Suppressor macrophage treated with lipopolysaccharide for 1 hour (primary cell): ENCODE measurements at regions not wholly inside any gene's neighbourhood (a gene's known extent, or its start where the extent isn't known, plus 50 kb on each side); places are given as distances from the start of the nearest gene placed in this dataset.

ENCODE experiments used
- DNase-seq, 3 donors: peaks; one replicate each; pipeline ENCODE4 v3.0.0-alpha.2; 2020 to 2022

GRCh38 chrX:69299951-69300714, 134.9 kb upstream of the PJA1 start:
- DNase-seq = no peak

- no peak for DNase-seq
Observed at GRCh38 chrX:69299285-69299684, 134.0 kb upstream of the PJA1 start.

DNA sequence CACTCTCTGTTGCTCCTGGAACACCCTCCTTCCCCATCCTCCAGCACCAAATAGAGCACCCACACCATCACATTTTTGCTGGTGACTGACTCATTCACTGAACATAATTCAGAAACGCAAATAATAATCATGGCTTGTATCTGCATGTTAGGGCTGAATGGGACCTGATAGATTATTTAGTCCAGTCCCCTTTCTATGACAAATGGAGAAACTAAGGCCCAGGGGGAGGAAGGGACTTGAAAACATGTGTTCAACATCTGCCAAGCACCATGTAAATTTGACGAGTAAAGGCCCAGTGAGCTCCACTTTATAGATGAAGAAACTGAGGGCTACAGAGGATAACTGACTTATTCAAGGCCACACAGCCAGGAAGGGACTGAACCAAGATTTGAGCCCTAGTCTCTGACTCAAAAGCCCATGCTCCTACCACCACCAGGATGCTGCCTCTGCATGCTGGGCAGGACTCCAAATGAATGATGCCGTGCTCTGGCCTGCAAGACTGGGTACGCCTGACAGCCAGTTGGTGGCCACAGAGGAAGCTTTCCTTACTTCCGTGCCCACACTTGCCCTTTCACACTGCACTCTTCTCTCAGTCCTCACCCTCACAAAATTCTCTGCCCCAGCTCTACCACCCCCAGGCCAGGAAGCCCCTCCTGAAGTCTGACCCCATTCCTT, 133.3 kb upstream of the PJA1 start:
- no peak for DNase-seq

DNA sequence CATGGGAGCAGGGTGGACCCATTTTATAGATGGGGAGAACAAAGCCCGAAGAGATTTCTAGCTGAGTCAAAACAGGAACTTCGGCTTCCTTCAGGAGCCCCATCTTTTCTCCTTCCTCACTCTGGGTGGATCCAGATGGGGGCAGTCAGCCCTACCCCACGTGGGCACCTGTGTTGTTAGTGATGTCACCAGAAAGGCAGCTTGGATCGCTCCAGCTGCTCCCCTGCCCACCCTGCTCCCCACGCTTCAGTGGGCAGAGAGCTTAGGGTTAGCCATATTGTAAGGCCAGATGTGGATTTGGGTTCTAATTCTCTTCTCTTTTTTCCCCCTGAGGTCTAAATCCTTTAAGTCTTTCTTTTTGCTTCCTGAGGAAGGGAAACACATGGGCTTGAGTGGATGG, 132.3 kb upstream of the PJA1 start:
- no peak for DNase-seq

DNA sequence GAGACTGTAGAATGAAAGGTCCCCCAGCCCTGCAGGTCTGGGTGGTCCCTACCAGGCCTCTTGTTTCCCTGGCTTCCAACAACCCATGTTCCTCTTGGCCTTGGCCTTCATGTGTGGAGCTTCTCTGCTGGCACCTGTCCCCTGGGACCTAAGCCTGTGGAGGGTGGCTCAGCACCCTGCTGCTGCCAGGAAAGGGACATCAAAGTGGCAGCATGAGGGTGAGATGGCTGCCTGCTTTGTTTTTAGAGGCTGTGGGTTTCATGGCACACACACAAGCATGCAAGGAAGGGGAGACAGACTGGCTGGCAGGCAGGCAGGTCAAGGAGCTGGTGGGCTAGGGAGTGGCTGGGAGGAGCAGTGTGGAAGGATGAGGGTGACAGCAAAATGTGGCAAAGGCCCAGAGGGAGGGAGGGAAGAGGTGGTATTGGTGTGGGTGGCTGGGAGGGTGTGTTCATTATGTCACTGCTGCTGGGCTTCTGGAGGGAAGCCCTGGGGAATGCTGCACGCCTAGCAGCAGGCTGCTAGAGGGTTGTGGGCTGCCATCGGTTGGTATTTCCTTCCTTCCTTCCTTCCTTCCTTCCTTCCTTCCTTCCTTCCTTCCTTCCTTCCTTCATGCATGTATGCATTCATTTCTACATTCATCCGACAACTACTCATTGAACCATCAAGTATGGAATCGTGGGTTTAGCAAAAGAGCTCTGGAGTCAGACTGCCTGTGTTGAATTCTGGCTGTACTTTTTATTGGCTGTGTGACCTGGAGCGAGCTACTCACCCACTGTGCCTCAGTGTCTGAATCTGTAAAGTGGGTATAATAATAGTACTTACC, 128.7 kb upstream of the PJA1 start:
- no peak for DNase-seq

DNA sequence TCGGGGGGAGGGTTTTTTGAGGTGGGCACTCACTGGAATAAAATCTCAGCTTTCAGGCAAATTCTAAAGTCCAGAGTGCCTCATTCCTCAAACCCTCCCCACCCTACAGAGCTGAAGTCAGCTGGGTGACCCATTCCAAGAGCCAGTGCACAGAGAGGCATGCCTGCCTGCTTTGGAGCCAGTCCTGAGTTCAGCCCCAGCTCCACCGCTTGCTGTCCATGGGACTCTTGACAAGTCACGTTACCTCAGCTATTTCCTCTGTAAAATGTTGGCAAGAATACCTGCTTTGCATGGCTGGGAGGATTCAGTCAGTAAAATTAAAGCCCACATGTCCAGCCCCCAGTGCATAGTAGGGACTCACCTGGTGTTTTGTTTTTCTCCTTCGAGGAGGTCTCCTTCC, 125.9 kb upstream of the PJA1 start:
- no peak for DNase-seq

DNA sequence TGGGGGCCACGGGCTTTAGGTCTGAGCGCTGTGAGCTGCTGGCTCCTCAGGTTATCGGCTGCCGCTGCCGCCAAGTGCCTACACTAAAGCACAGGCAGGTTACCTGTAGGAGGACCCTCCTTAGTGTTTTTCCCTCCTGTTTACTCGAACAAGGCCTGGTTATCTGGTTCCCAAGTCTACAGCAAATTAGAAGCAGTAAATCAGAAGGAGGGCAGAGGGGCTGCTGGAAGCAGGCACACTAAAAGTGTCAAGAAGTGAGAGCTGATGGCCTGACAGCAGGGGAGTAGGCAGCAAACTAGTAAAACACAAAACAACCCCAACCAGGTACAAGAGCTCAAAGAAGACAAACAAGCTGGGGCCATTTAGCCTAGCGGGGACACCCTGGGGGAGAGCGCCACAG, 125.0 kb upstream of the PJA1 start:
- DNase-seq = no peak

DNA sequence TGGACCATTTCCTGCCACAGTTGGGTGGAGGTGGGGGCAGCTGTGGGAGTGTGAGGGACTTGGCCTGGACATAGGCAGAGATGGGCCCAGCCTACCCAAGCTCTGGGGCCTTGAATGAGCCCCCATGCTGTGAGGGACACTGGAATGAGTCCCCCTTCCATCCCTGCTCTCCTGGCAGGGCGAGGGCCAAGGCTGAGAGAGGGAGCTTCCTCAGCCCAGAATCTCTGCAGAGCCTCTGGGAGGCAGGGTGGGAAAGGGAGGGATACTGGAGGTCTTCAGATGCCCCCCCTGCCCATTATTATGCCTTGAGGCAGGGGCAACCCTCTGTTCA, 124.5 kb upstream of the PJA1 start:
- no peak for DNase-seq

- no peak for DNase-seq
Observed at GRCh38 chrX:69289046-69289792, 124.0 kb upstream of the PJA1 start.

DNA sequence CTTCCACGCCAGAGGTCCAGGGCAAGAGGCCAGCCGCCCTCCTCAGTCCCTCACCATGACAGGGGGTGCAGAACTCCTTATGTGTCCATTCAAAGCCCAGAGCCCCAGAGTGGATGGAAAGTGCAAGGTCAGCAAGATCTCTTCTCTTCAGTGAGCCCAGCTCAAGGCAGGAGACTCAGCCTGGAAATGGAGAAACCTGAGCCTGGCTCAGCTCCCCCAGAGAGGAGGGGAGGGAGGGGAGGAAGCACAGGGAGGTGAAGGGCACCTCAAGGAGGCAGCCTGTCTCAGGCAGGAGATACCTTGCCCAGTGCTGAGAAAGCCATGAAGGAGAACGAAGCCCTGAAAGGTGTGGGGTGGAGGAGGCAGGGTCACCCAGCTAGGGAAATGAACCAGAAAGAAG, 121.8 kb upstream of the PJA1 start:
- DNase-seq = no peak

- DNase-seq = no peak
Observed at GRCh38 chrX:69286565-69286906, 121.3 kb upstream of the PJA1 start.

DNA sequence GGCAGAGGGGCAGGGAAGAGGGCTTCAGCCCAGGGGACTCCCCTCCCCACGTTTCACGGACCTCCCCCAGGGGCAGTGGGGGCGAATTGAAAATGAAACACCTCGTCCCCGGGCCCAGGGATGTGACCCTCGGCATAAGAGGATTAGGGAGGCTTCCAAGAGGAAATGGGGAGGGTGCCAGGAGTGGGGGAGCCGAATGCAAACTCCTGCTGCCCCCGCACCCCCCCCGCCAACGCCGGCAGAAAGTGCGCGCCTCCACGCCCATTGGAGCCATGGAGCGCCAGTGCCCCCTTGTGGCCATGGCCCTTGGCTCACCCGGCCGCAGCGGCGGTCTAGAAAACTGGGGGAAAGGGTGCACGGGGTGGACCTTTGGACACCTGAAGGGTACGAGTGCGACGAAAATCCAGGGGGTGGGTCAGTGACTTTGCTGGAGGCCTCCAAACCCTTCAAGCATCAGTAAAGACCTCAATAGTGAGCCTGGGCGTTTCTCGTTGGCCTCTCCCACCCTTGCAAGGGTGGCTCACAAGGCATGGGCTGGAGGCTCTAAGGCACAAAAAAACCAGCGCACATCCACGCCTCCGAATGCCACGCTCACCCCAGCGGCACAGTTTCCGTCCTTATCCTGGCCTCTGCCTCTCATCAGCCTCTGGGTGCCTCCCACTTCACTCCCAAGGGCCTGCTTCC, 120.8 kb upstream of the PJA1 start:
- DNase-seq = peak; percentile 38 to 71 (median 50)

DNA sequence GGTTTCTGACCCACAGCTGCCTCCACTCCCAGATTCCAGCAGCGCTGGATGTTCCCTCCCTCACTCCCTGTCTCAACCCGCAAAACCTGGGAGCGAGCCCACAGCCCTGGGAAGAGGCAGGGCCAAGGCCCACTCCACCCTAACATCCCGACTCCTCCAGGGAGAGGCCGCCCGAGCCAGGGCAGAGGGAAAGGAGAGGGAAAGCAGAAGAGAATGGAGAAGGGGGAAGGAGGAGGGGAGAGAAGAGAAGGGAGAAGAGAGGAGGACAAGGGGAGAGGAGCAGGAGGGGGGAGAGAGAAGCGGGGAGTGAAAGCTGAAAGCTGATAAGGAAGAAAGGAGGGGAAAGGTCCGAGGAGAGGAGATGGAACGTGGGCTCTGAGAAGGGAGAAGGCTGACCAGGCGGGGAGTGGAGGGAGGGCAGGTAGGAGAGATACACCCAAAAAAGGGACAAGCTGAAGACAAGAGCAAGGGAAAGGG, 120.2 kb upstream of the PJA1 start:
- DNase-seq = no peak

GRCh38 chrX:69284491-69284890, 119.2 kb upstream of the PJA1 start:
- no peak for DNase-seq

DNA sequence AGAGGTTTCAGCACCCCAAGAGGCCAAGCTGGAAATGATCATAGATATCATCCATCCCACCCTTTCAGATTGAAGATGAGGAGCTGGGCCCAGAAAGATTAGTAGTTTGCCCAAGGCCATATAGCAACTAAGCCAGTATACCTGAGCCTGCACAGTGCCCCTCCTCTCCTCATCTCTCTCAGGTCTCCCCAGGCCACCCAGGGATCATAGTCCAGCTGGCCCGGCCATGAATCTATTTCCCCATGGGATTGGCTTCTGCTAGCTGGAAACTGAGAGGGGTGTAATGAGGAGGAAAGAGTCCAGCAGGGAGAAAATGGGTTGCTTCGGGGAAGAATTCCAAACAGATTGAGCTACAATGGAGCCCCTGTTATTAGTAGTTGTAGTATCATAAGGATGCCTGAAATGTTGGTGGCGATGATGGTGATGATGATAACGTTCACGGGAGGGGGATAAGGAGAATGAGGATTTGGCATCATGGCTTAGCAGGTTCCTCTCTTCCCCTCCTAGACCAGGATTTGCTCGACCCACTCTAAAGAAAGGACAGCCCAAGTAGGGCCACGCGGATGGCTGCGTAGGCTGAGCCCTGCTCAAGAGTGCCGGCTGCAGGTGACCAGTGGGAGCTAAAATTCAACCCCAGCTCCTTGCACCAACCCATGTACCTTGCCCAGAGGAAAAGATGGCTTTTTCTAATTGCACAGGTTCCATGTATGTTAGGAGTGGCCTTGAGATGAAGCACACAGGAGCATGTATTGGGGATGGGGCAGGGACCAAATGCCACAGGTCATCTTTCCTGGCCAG, 117.8 kb upstream of the PJA1 start:
- no peak for DNase-seq

DNA sequence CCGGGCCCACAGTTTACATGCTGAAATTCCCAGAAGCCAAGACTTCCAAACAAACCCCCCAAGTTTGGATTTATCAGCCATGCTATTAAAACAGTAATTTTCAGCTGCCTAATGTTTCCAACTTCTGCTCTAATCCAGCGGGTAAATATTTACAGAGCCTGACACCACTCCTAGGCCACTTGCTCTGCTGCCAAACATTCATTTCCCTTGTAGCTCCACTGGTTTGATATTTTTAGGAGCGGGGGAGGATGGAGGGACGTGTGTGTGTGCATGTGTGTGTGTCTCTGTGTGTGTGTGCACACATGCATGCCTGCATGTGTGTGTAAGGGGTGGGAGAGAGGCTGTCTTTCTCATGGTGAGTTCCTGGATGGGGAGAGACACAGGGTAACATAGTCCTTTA, 115.7 kb upstream of the PJA1 start:
- DNase-seq = no peak

- DNase-seq = no peak
Observed at GRCh38 chrX:69279234-69279633, 114.0 kb upstream of the PJA1 start.

- DNase-seq = no peak
Observed at GRCh38 chrX:69278031-69278687, 112.9 kb upstream of the PJA1 start.

GRCh38 chrX:69277369-69277990, 112.2 kb upstream of the PJA1 start:
- no peak for DNase-seq

- DNase-seq = peak in 1 of 3 donors; percentile 1
Observed at GRCh38 chrX:69268611-69269010, 103.4 kb upstream of the PJA1 start.

DNA sequence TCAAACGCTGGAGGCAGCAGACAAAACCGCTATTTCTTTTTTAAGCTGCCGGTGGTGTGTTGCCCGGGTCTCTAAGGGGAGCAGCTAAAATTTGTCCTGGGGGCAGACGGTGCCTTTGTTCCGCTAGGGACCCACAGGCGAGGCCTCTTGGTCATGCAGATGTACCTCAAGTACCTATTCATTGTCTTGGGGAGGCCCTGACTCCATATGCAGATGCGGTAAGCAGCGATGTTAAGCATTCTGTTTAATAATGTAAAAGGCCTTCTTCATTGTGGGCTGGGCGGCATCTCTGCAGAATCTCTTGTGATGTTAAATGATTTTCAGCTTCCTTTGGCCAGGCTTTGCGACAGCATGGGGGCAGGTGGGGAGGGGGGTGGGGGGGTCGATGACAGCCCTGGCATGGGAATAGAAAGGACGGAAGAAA, 98.9 kb upstream of the PJA1 start:
- DNase-seq = no peak
